GM18867 (cell line): ENCODE measurements at regions not wholly inside any gene's neighbourhood (a gene's known extent, or its start where the extent isn't known, plus 50 kb on each side); places are given as distances from the start of the nearest gene placed in this dataset.

ENCODE experiments used
- ATAC-seq: cut with Tn5 transposase; IDR thresholded peaks from one replicate; pipeline ENCODE4 v1.9.1; 2021; ENCODE audit warnings: mild to moderate bottlenecking, moderate library complexity; ENCODE audit not compliant: unreplicated experiment

- ATAC-seq, result no peak
Observed at GRCh38 chr12:3931206-3931605, 58.0 kb upstream of the PARP11 start.

- ATAC-seq, result no peak
Observed at GRCh38 chr12:3929875-3930615, 56.8 kb upstream of the PARP11 start.

- ATAC-seq, result no peak
Observed at GRCh38 chr12:3928538-3929184, 55.5 kb upstream of the PARP11 start.

- ATAC-seq, result no peak
Observed at GRCh38 chr12:3925621-3926020, 52.4 kb upstream of the PARP11 start.

- ATAC-seq, result no peak
Observed at GRCh38 chr12:3924761-3925160, 51.6 kb upstream of the PARP11 start.

GRCh38 chr12:3923021-3923420 is 49.8 kb upstream of the PARP11 start:
- no peak for ATAC-seq
